Renal pelvis (tissue), 1 donor: ENCODE measurements at regions not wholly inside any gene's neighbourhood (a gene's known extent, or its start where the extent isn't known, plus 50 kb on each side); places are given as distances from the start of the nearest gene placed in this dataset.
"Not testable (repeated sequence)": the region's sequence is repeated elsewhere in the genome, so short reads cannot be mapped to it uniquely, and the experiment has no call there.

ENCODE experiments used
- DNase-seq: peaks from one replicate; pipeline ENCODE4 v3.0.0-alpha.2; 2013

DNA sequence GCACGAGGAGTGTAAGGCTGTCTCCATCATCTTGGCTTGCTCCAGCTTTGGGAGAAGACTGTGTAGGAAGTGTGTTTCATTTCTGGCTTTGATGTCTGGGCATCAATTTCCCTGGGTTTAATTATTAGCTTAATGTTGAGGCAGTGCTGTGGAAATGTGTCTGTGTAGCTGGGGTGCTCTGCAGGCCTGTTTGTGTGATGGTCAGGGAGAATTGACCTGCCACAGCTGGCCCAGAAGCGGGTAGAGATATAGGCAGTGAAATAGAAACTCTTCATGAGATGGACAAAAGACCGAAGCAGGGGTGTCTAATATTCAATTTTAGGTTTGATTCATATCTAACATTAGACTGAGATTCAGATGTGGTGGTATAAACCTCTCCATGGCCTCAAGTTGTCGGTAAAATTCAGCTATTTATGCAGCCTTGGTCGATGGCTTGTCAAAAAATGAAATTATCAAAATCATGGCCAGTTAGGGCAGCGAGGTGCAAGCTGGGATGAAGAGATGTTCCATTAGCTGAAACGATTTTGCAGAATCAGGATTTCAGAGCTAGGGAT is 95.3 kb upstream of the SNX9 start:
- DNase-seq = no peak

DNA sequence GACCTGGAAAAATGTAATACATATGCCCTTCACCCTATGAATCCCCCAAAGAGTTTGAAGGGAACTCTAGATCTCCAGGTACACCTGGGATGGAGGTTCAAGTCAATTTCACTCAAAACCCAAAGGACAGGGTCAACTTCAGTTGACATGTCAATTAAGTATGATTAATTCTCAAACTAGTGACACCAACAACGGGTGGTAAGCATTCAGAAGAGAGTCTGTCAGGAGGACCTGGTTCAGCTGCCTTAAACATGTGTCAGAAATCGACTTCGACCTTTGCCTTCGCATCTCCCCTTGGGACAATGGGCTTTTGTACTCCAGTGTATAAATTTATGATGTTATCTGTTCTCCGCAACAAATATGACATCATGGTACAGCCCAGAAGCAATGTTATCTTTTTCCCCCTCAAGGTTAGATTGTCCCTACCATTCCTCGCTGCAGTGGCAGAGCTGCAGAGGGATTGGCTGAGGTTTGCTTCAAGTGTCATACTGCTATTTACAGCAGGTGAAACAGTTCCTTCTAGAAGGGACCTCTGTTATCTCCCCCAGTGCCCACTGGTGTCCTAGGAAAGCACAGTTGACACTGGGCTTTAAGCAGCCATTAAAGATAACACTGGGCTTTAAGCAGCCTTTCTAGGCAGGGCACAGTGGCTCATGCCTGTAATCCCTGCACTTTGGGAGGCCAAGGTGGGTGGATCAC is 94.7 kb upstream of the SNX9 start:
- no peak for DNase-seq

DNA sequence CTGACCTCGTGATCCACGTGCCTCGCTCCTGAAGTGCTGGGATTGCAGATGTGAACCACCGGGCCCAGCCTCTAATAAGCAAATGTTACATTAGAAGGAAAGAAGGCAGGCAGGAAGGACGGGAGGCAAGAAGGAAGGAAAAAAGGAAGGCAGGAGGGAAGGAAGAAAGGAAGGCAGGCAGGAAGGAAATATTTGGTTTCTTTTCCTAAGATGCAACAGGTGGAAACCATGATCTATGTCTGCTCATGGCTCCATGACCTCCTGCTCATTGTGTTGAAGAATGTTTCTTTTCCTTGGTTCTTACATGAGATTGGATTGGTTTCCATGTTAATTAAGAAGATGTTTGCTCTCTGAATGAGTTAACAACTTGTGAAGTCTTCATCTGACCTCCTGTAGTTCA is 91.8 kb upstream of the SNX9 start:
- no peak for DNase-seq

DNA sequence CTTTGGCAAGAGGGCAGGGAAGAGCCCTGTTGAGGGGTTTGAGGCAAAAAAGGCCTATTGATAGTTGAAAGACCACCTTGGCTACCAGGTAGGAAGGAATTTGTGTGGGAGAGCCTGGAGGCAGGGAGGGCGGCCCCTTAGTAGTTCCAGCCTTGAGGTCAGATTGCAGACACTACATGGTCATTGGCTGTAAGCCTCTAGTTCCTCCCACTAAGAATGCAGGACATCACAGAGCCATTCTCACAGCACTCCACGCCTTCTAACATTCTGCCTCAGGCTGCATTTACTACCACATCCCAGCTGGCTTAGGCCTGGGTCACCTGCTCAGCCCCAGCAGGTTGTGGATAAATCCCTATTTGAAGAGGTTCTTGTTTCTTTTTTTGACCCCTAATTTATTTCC is 91.0 kb upstream of the SNX9 start:
- DNase-seq = no peak

DNA sequence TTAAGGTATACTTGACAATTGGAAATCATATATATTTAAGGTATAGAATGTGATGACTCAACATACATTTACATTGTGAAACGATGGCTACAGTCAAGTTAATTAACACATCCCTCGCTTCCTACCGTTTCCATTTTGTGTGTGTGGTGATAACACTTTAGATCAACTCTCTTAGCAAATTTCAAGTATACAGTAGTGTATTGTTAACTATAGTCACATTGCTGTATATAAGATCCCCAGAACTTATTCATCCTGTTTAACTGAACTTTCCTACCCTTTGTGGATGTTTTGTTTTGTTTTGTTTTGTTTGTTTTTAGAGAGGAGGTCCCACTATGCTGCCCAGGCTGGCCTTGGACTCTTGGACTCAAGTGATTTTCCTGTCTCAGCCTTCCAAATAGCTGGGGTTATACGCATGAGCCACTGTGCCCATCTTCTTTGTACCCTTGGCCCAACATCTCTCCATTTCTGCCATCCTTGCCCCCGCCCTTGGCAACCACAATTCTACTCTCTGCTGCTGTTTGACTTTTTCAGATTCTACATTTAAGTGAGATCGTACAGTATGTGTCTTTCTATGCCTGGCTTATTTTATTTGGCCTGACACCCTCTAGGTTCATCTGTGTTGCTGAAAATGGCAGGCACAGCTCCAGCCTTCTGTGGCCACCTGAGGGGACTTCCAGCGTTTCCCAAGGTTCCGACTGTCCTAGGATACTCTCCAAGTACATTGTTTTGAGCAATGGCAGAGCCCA is 90.5 kb upstream of the SNX9 start:
- DNase-seq = no peak

DNA sequence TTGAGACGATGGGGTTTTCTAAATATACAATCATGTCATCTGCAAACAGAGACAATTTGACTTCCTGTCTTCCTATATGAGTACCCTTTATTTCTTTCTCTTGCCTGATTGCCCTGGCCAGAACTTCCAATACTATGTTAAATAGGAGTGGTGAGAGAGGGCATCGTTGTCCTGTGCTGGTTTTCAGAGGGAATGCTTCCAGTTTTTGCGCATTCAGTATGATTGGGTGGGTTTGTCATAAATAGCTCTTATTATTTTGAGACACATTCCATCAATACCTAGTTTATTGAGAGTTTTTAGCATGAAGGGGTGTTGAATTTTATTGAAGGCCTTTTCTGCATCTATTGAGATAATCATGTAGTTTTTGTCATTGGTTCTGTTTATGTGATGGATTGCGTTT is 86.5 kb upstream of the SNX9 start:
- not testable (repeated sequence) for DNase-seq

DNA sequence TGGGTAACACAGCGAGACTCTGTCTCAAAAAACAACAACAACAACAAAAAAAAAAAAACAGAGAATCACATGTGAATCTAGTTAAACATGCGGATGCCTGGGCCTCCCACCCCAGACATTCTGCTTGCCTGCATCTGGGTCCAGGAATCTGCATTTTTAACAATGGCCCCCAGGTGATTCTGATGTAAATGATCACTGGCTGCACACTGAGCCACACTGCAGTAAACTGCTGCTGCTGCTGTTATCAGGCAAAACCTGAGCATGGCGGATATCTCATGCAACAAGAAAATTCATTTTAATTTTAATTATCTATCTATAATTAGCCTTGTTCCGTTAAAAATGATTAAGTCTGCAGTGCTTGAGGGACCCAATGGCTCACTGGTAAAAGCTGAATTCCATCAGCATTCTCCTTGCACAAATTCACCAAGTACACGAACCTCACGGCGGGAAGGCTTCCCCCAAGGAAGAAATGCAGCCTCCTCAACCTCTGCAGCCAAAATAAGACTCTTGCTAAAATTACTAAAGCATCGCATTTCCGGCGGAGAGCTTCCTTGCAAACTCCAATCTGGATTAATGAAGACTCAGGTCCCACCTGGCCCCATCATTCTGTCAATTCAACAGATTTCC is 81.6 kb upstream of the SNX9 start:
- DNase-seq = no peak

DNA sequence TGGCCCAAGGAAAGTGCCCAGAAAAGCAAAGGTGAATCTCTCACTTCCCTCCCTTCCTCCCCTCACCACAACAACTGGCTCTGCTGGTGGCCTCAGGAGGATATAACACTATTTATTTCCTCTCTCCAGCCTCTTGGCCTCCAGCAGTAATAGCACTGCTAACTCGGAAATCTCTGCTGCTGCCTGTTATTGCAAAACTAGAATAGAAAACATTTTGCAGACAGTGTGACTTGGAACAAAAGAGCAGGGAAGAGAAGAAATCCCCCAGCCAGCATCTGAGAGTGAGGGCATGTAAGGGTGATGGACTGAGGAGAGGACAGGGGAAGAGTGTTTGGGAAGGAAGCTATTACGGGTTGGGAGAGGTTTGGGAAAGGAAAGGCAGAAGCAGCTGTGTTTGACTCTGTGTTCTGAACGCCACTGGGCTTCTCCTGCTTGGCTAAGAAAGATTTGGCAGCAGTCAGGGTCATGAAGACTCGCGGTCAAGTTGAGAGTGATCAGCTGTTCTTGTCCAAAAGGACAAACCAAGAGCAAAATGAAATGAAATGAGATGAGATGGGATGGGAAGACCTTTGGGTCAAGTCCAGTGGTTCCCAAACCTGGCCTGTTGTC is 81.0 kb upstream of the SNX9 start:
- DNase-seq = no peak

DNA sequence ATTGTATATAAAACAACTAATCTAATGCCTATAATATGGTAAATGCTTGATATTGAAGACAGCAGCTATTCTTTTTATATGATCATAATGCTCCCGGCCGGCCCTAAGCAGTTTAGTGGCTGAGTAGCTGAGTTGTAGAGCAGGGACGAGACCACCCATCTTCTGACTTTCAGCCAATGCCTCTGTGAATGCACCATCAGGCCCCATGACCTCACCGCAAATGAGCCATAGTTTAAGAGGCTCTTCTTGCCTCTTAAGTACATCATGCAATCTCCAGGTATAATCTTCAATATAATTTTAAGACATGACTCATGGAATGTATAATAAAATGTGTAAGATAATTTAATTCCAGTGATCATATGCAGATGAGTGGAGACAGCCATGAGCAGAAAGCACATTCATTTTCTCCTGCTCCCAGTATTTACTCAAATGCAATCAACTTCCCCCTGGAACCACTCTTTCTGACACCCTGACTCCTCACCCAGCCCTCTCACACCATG is 78.9 kb upstream of the SNX9 start:
- DNase-seq = no peak

DNA sequence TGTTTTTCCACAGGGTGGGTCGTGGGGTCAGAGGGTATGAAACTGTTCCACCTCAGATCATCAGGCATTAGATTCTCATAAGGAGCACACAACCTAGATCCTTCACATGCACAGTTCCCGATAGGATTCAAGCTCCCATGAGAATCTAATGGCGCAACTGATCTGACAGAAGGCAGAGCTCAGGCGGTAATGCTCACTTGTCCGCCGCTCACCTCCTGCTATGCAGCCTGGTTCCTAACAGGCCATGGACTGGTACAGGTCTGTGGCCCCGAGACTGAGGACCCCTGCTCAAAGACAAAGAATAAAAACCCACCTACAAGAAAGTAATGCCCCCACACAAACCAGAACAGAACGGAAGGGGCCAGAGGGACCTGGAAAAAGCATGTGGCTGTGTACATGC is 76.1 kb upstream of the SNX9 start:
- no peak for DNase-seq

DNA sequence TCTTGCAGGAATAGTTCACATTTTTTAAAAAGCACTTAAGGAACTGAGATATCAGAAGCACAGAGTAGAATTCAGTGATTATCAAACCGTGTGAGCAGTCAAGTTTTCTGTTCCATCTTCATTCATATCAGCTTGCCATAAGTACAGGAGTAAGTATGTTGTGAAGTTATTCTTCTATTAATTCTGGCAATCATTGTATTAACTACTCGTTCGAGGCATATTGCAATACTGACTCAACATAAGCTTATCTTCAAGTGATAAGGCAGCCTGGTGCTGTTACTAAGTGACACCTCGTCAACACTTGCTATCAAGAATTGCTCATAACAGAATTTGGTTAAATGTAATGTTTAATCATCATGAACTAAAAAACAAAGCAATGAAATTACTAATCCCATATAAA is 75.7 kb upstream of the SNX9 start:
- no peak for DNase-seq

DNA sequence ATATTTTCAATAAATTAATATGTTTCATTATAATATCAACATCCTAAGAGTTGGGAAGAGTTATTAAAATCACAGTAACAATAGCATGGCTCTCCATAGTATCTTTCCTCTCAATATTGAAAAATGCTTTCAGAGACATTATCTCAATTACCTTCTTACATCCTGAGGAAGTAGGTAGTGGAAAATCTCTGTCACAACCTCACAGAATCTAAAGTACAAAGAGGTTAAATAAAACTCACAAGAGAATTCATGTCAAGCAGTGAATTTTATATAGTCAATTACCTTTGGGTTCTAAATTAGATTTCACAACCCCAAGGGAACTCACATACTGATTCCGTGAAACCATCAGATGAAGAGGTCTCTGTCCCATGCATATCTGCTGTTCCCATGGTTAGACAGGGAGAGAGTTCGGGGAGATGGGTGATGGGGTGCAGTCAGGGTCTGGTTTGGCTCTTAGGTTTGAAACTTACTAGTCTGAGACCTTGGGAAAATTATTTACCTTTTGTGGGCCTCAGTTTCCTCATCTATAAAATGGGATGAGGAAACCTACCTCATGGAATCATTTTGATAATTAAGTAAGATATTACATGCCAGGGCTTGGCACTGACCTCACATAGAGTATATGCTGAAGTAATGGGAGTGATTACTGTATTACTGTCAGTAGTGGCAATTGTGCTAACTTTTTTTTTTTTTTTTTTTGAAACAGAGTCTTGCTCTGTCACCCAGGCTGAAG is 74.0 kb upstream of the SNX9 start:
- DNase-seq = no peak

DNA sequence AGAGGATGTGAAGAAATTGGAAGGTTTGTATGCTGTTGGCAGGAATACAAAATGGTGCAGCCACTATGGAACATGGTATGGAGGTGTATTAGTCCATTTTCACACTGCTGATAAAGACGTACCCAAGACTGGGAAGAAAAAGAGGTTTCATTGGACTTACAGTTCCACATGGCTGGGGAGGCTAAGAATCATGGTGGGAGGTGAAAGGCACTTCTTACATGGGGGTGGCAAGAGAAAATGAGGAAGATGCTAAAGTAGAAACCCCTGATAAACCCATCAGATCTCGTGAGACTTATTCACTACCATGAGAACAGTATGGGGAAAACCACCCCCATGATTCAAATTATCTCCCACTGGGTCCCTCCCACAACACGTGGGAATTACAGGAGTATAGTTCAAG is 72.1 kb upstream of the SNX9 start:
- DNase-seq = not testable (repeated sequence)

DNA sequence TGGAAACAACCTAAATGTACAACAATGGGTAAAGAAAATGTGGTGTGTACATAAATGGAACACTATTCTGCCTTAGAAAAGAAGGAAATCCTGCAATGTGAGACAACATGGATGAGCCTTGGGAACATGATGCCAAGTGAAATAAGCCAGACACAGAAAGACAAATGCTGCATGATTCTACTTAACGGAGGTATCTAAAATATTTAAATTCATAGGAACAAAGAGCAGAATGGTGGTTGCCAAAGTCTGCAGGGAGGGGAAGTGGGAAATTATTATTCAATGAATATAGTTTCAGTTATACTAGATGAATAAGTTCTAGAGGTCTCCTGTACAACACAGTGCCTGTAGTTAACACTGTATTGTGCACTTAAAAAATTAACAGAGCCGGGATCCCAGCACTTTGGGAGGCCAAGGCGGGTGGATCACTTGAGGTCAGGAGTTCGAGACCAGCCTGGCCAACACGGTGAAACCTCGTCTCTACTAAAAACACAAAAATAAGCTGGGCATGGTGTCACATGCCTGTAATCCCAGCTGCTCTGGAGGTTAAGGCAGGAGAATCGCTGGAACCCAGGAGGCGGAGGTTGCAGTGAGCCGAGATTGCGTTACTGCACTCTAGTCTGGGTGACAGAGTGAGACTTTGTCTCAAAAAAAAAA is 71.4 kb upstream of the SNX9 start:
- DNase-seq = no peak

DNA sequence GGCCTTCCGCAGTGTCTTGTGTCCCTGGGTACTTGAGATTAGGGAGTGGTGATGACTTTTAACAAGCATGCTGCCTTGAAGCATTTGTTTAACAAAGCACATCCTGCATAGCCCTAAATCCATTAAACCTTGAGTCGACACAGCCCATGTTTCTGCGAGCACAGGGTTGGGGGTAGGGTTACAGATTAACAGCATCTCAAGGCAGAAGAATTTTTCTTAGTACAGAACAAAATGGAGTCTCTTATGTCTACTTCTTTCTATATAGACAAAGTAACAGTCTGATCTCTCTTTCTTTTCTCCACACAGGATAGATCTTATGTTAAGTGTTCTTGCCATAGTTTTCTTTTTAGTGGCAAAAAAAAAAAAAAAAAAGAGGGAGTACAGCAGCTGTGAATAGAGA is 70.2 kb upstream of the SNX9 start:
- DNase-seq = not testable (repeated sequence)

DNA sequence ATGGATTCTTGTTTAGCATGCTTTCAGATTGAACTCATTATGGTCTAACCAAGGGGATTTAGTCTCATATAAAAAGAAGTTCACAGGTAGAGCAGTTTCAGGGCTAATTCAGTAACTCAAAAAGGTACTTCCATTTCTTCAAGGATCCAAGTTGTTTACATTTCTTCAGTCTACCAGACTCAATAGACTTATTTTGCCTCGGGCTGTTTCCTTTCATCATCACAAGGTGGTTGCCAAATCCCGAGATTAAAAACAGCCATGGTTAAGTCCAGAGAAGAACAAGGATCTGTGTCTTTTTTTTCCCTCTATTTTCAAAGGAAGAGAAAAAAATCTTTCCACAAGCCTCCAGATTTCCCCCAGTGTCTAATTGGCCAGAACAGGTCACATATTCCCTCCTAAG is 69.8 kb upstream of the SNX9 start:
- DNase-seq = no peak

DNA sequence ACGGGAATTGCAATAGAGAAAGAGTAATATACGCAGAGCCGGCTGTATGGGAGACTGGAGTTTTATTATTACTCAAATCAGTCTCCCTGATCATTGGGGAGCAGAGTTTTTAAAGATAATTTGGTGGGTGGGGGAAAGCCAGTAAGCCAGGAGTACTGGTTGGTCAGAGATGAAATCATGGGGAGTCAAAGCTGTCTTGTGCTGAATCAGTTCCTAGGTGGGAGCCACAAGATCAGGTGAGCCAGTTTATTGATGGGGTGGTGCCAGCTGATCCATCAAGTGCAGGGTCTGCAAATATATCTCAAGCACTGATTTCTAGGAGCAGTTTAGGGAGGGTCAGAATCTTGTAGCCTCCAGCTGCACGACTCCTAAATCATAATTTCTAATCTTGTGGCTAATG is 69.2 kb upstream of the SNX9 start:
- not testable (repeated sequence) for DNase-seq

DNA sequence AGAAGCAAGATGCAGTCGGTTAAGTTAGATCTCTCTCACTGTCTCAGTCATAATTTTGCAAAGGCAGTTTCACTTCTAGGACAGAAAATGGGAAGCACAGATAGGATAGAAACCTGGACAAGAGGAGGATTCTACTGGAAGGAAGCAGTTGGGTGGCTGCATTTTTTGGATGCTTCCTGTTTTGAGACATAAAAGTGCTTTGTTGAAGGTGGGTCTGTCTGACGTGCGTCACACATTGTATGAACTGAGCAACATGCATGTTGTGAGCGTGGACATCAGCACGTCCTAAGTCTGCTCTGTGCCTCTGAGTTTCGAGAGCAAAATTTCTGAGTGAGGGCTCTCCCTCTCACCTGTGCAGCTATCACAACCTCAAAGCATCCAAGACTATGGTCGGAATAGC is 68.7 kb upstream of the SNX9 start:
- no peak for DNase-seq

DNA sequence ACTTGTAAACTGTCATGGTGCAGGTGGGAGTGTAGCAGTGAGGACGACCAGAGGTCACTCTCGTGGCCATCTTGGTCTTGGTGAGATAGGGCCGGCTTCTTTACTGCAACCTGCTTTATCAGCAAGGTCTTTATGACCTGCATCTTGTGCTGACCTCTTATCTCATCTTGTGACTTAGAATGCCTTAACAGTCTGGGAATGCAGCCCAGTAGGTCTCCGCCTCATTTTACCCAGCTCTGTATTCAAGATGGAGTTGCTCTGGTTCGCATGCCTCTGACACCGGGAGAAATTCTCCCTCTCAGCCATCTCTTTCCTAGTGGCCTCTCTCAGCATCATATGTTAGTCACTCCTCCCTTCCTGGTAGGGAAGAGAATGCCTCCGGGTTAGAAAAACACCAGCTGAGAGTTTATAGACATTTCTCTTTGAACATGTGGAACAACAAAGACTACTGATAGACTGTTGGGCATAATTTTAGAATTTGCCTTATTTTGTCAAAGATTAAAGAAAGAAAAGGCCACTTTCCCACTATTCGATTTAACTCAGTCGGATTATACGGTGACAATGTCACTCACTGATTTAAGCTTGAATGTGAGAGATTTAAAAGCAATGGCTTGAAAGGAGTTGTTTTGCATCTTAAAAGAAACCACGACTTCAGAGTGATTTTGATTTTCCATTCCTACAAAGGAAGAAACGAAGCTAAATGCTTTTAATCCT is 67.9 kb upstream of the SNX9 start:
- DNase-seq = no peak

DNA sequence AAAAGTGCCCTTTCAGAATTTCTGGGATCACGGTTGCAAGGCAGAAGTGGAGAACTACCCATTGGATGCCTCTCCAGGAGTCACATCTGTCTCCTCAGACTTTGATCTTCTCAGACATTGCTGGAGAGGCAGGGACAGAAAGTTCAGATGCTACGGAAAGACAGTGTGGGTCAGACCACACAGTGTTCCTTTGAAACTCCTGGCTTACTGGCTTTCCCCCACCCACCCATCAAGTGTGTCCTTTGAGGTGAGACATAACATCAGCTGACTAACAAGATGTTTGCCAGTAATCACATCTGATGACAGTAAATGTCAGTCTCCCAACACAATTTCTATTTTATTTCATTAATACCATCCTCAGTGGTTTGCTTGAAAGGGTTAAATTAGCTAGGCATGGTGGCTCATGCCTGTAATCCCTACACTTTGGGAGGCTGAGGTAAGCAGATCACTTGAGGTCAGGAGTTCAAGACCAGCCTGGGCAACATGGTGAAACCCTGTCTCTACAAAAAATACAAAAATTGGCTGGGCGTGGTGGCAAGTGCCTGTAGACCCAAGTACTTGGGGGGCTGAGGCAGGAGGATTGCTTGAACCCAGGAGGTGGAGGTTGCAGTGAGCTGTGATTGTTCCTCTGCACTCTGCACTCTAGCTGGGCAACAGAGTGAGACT is 67.2 kb upstream of the SNX9 start:
- no peak for DNase-seq
